IMR-90 (cell line): ENCODE measurements at regions not wholly inside any gene's neighbourhood (a gene's known extent, or its start where the extent isn't known, plus 50 kb on each side); places are given as distances from the start of the nearest gene placed in this dataset.

Source experiments
- ATAC-seq: fragments of 200-7000 bp; cut with Tn5 transposase; 2 replicates; pipeline ENCODE4 v1.9.1; 2020; ENCODE audit warnings: low read depth, mild to moderate bottlenecking, moderate library complexity
- BruUV-seq: library from RNA; stranded (reverse); fragments of 400-500 nt; replicated peaks from 2 replicates; lab custom pipeline; 2021; lab: Mats Ljungman, UMichigan
- CTCF ChIA-PET: fragments of 300-600 bp; formaldehyde crosslinking; extraction: SDS; loops from one replicate; lab custom pipeline; 2021; ENCODE audit warnings: antibody characterized with exemption; lab: Yijun Ruan, JAX
- POLR2A ChIA-PET: fragments of 300-600 bp; sonication (Branson Sonifier 250); formaldehyde crosslinking; loops from one replicate; lab custom pipeline; 2022; ENCODE audit warnings: antibody characterized with exemption; ENCODE audit not compliant: unreplicated experiment; lab: Charles Lee
- DNase-seq: peaks from one replicate; pipeline ENCODE4 v3.0.0; 2013
- H2AFZ ChIP-seq: replicated peaks from 2 replicates; pipeline ENCODE3; 2013; ENCODE audit warnings: low read length, mild to moderate bottlenecking; ENCODE audit not compliant: poor library complexity
- H2AK5ac ChIP-seq: 2 replicates; pipeline ENCODE4 v1.6.1; 2013; ENCODE audit warnings: low read depth, low read length, inconsistent platforms
- H2AK9ac ChIP-seq: replicated peaks from 2 replicates; pipeline ENCODE3; 2013; ENCODE audit warnings: mild to moderate bottlenecking, low read depth, low read length, moderate library complexity; ENCODE audit not compliant: poor library complexity
- H2BK120ac ChIP-seq: 2 replicates; pipeline ENCODE4 v1.6.1; 2013; ENCODE audit warnings: low read depth, low read length, inconsistent platforms
- H2BK15ac ChIP-seq: 3 replicates; pipeline ENCODE4 v1.6.1; 2013; ENCODE audit warnings: low read depth, low read length, inconsistent platforms
- H2BK20ac ChIP-seq: 2 replicates; pipeline ENCODE4 v1.6.1; 2013; ENCODE audit warnings: low read depth, mild to moderate bottlenecking, inconsistent platforms, low read length, moderate library complexity
- H2BK5ac ChIP-seq: 2 replicates; pipeline ENCODE4 v1.6.1; 2013; ENCODE audit warnings: mild to moderate bottlenecking, low read depth, low read length, inconsistent platforms; ENCODE audit not compliant: poor library complexity, severe bottlenecking
- H3K14ac ChIP-seq: replicated peaks from 2 replicates; pipeline ENCODE4 v1.6.1; 2013; ENCODE audit warnings: low read depth, low read length, inconsistent platforms
- H3K18ac ChIP-seq: 2 replicates; pipeline ENCODE4 v1.6.1; 2013; ENCODE audit warnings: low read depth, low read length, control low read depth
- H3K23ac ChIP-seq: 2 replicates; pipeline ENCODE4 v1.6.1; 2013; ENCODE audit warnings: low read depth, low read length, inconsistent platforms
- H3K27ac ChIP-seq: 2 replicates; pipeline ENCODE4 v1.5.1; 2013; ENCODE audit warnings: mild to moderate bottlenecking, control low read depth, low read length; ENCODE audit not compliant: insufficient read depth
- H3K27me3 ChIP-seq: 2 replicates; pipeline ENCODE4 v1.6.1; 2013; ENCODE audit warnings: low read length; ENCODE audit not compliant: control insufficient read depth, insufficient read depth
- H3K36me3 ChIP-seq: 2 replicates; pipeline ENCODE4 v1.6.1; 2013; ENCODE audit warnings: low read length, mixed read lengths; ENCODE audit not compliant: control insufficient read depth, insufficient read depth
- H3K4ac ChIP-seq: 2 replicates; pipeline ENCODE4 v1.6.1; 2013; ENCODE audit warnings: low read depth, low read length, inconsistent platforms
- H3K4me1 ChIP-seq: 2 replicates; pipeline ENCODE4 v1.6.1; 2013; ENCODE audit warnings: low read length, mixed read lengths; ENCODE audit not compliant: control insufficient read depth, insufficient read depth
- H3K4me2 ChIP-seq: 2 replicates; pipeline ENCODE4 v1.6.1; 2013; ENCODE audit warnings: low read depth, mild to moderate bottlenecking, control low read depth, low read length, moderate library complexity
- H3K4me3 ChIP-seq: 2 replicates; pipeline ENCODE4 v1.5.1; 2013; ENCODE audit warnings: low read depth, mild to moderate bottlenecking, control low read depth, low read length, moderate library complexity; ENCODE audit not compliant: insufficient read depth
- H3K56ac ChIP-seq: 2 replicates; pipeline ENCODE4 v1.6.1; 2013; ENCODE audit warnings: low read length, inconsistent platforms; ENCODE audit not compliant: insufficient read depth; ENCODE audit errors: extremely low read depth
- H3K79me1 ChIP-seq, 2 experiments: 2 replicates each; pipeline ENCODE4 v1.6.1; 2013; ENCODE audit warnings: low read length in 2 of 2, inconsistent platforms in 1 of 2, low read depth in 1 of 2
- H3K9ac ChIP-seq: 2 replicates; pipeline ENCODE4 v1.6.1; 2013; ENCODE audit warnings: low read depth, low read length, control low read depth
- H3K9me1 ChIP-seq: 2 replicates; pipeline ENCODE4 v1.6.1; 2013; ENCODE audit warnings: low read length, inconsistent platforms; ENCODE audit not compliant: insufficient read depth
- H3K9me3 ChIP-seq: 2 replicates; pipeline ENCODE4 v1.6.1; 2013; ENCODE audit warnings: low read length; ENCODE audit not compliant: control insufficient read depth, insufficient read depth
- H4K20me1 ChIP-seq: 2 replicates; pipeline ENCODE4 v1.6.1; 2013; ENCODE audit warnings: low read length, inconsistent platforms; ENCODE audit not compliant: insufficient read depth
- H4K5ac ChIP-seq: 2 replicates; pipeline ENCODE4 v1.6.1; 2013; ENCODE audit warnings: mild to moderate bottlenecking, low read depth, low read length, control low read depth
- H4K8ac ChIP-seq, 2 experiments: 2 replicates each; pipeline ENCODE4 v1.6.1; 2013; ENCODE audit warnings: low read depth in 2 of 2, low read length in 2 of 2, control low read depth in 1 of 2, inconsistent platforms in 1 of 2
- H4K91ac ChIP-seq: 2 replicates; pipeline ENCODE4 v1.6.1; 2013; ENCODE audit warnings: low read depth, low read length, inconsistent platforms; ENCODE audit not compliant: insufficient read depth
- RCOR1 ChIP-seq: IDR thresholded peaks from 2 replicates; pipeline ENCODE4 v1.6.1; 2012; ENCODE audit warnings: mild to moderate bottlenecking, low read length, improper control_type of control experiment; ENCODE audit not compliant: insufficient replicate concordance
- WGBS, 2 experiments: methylation state at CpG; one replicate each; pipeline versions ENCODE4 v1.1.5 to v1.1.7; 2013; ENCODE audit warnings: missing lambda C conversion rate in 2 of 2; ENCODE audit not compliant: insufficient read length in 1 of 2; ENCODE audit errors: extremely low coverage in 2 of 2; 5-methylcytosine and 5-hydroxymethylcytosine counted together
- dilution Hi-C: fragments of 300-500 bp; cut with HindIII; formaldehyde crosslinking; loops from one replicate; pipeline ENCODE4 v1.14.3; 2018; ENCODE audit warnings: low sequenced_read_pairs; ENCODE audit not compliant: unreplicated experiment
- in situ Hi-C: fragments of 300-500 bp; cut with MboI; formaldehyde crosslinking; loops from 3 replicates; pipeline ENCODE4 v1.14.3; 2019; ENCODE audit warnings: low sequenced_read_pairs, inconsistent platforms, mixed read lengths
- intact Hi-C: fragments of 100-400 bp; cut with micrococcal nuclease; formaldehyde crosslinking; loops from 2 replicates; pipeline ENCODE4 v1.10.0; 2022

DNA sequence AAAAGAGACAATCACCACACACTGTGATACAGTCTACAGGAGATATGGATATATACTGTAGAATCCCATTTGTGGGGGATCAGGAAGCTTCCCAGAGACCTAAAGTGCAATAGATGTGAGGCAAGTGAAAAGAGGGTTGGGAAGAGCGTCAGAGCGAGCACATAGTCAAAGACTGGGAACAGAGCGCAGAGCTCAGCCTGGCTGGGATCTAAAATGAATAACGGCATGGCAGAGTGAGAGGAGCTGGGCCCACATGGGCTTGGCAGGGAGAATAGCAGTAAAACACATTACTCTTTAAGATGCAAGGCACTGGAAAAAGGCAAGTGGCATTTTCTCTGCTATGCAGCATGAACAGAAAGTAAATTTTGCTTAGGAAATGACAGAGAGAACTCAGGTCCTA, 52.4 kb upstream of the BCL11A start:
- Histone ChIP-seq H3K79me1 (no peaks in the 10 kb centered on the region), H2AK9ac (no peak overlapping the region), H3K4me1 (no peaks in the 10 kb centered on the region), H3K9ac (no peak overlapping the region), H3K9me3 (no peaks in the 10 kb centered on the region), H3K4ac (no peak overlapping the region), H4K91ac (no peak overlapping the region), H2AK5ac (no peak overlapping the region), H4K5ac (no peak overlapping the region), H2BK120ac (no peak overlapping the region), H2BK15ac (no peak overlapping the region), H4K8ac (no peak overlapping the region), H3K23ac (no peak overlapping the region), H3K36me3 (no peaks in the 10 kb centered on the region), H2AFZ (no peak overlapping the region), H3K18ac (no peak overlapping the region), H3K27me3 (no peaks in the 10 kb centered on the region; the same call in 1 of the 2 replicates), H2BK5ac (no peak overlapping the region), H3K4me3 (no peak overlapping the region), H2BK20ac (no peak overlapping the region), H3K14ac (no peak overlapping the region), H3K4me2 (no peak overlapping the region), H3K27ac (no peak overlapping the region), H4K20me1 (no peaks in the 10 kb centered on the region), H3K56ac (no peak overlapping the region), H3K9me1 (no peaks in the 10 kb centered on the region)
- DNase-seq: no peak
- in situ Hi-C loops (no loop called here), dilution Hi-C loops (no loop called here), intact Hi-C loops (no loop called here)
- POLR2A ChIA-PET: no interaction called here
- 66% methylated on average over 3 of the region's 4 CpGs; no CpG with 5 or more reads in 1 of the 2 experiments for WGBS, 2 experiments
- ATAC-seq: no peak
- CTCF ChIA-PET: no interaction called here
- TF ChIP-seq RCOR1: no peak
- no TSS peak for BruUV-seq
